ENCODE measurements at regions not wholly inside any gene's neighbourhood (a gene's known extent, or its start where the extent isn't known, plus 50 kb on each side); places are given as distances from the start of the nearest gene placed in this dataset.

GRCh38 chr3:177425042-177425441, 227.8 kb upstream of the TBL1XR1 start:
- CTCF ChIA-PET, result no interaction called here
- no peaks in the 10 kb centered on the region for H3K27me3 Mint-ChIP-seq

More at GRCh38 chr3:177425042-177425441, 227.8 kb upstream of the TBL1XR1 start:
- Histone ChIP-seq H4K20me1 (ENCODE audit: control insufficient read depth, insufficient read depth, low read length, poor library complexity, severe bottlenecking) (no peaks in the 10 kb centered on the region), H3K4me1 (ENCODE audit: control insufficient read depth in 2 of 2, insufficient read depth in 2 of 2, low read length in 2 of 2) (peaks cover 6 to 8% of the 10 kb centered on the region in 2 donors), H3K27me3 (replicated peaks in 1 of 4; ENCODE audit: control extremely low read depth in 1 of 4, control insufficient read depth in 3 of 4, insufficient read depth in 4 of 4, low read length in 3 of 4) (no peaks in the 10 kb centered on the region), H3K4me3 (ENCODE audit: control extremely low read depth in 1 of 5, extremely low read depth in 1 of 5, insufficient read depth in 1 of 5, low read depth in 2 of 5, low read length in 4 of 5) (no peak overlapping the region), H3K79me2 (ENCODE audit: control insufficient read depth, insufficient read depth, low read length) (no peaks in the 10 kb centered on the region), H2AFZ (ENCODE audit: insufficient read depth, low read depth, low read length, poor library complexity, severe bottlenecking) (no peak overlapping the region), H3K27ac (ENCODE audit: low read length in 2 of 2) (no peak overlapping the region), H3K36me3 (replicated peaks in 1 of 2; ENCODE audit: control extremely low read depth in 1 of 2, control insufficient read depth in 1 of 2, extremely low read depth in 1 of 2, insufficient read depth in 2 of 2, low read length in 1 of 2) (no peaks in the 10 kb centered on the region), H3K4me2 (replicated peaks; ENCODE audit: low read depth, low read length, poor library complexity, severe bottlenecking) (no peak overlapping the region), H3K9ac (ENCODE audit: low read length) (no peak overlapping the region), H3K9me3 (ENCODE audit: control extremely low read depth in 1 of 3, control insufficient read depth in 2 of 3, insufficient read depth in 1 of 3, low read length in 2 of 3) (no peaks in the 10 kb centered on the region)
- ATAC-seq (ENCODE audit: low read depth), result no peak
- TF ChIP-seq CTCF (IDR thresholded peaks at IDR 0.05) (no peak), EZH2 (IDR thresholded peaks at IDR 0.05; ENCODE audit: borderline replicate concordance, insufficient read depth, low read depth, low read length, poor library complexity, severe bottlenecking) (no peak)
- no peak for DNase-seq
- WGBS (ENCODE audit: insufficient coverage), result 88% methylated on average over 1 of the region's 3 CpGs
- H3K4me3 Mint-ChIP-seq, result no peak overlapping the region
- intact Hi-C loops (cut with micrococcal nuclease), result no loop called here
- H3K27ac Mint-ChIP-seq, result no peak overlapping the region
- no peaks in the 10 kb centered on the region for H3K9me3 Mint-ChIP-seq (ENCODE audit: insufficient read depth)
- peaks cover 11% of the 10 kb centered on the region for H3K4me1 Mint-ChIP-seq
- POLR2A ChIA-PET, result no interaction called here
